Activated naive CD8-positive, alpha-beta T cell treated with anti-CD3 and anti-CD28 coated beads for 36 hours (primary cell): ENCODE measurements at regions not wholly inside any gene's neighbourhood (a gene's known extent, or its start where the extent isn't known, plus 50 kb on each side); places are given as distances from the start of the nearest gene placed in this dataset.

ENCODE experiments used
- DNase-seq: peaks from one replicate; pipeline ENCODE4 v3.0.0; 2021
- H3K27ac Mint-ChIP-seq: one replicate; pipeline ENCODE4 v1.8.0; 2022; ENCODE audit warnings: mild to moderate bottlenecking, moderate library complexity, mixed read lengths
- H3K27me3 Mint-ChIP-seq: one replicate; pipeline ENCODE4 v1.8.0; 2022; ENCODE audit warnings: mild to moderate bottlenecking, mixed read lengths
- H3K36me3 Mint-ChIP-seq: one replicate; pipeline ENCODE4 v1.8.0; 2021; ENCODE audit warnings: mild to moderate bottlenecking, mixed read lengths
- H3K4me1 Mint-ChIP-seq: one replicate; pipeline ENCODE4 v1.8.0; 2021; ENCODE audit warnings: mixed read lengths
- H3K4me3 Mint-ChIP-seq: one replicate; pipeline ENCODE4 v1.8.0; 2022; ENCODE audit warnings: mild to moderate bottlenecking, moderate library complexity, mixed read lengths
- H3K9me3 Mint-ChIP-seq: one replicate; pipeline ENCODE4 v1.8.0; 2022; ENCODE audit warnings: mixed read lengths

DNA sequence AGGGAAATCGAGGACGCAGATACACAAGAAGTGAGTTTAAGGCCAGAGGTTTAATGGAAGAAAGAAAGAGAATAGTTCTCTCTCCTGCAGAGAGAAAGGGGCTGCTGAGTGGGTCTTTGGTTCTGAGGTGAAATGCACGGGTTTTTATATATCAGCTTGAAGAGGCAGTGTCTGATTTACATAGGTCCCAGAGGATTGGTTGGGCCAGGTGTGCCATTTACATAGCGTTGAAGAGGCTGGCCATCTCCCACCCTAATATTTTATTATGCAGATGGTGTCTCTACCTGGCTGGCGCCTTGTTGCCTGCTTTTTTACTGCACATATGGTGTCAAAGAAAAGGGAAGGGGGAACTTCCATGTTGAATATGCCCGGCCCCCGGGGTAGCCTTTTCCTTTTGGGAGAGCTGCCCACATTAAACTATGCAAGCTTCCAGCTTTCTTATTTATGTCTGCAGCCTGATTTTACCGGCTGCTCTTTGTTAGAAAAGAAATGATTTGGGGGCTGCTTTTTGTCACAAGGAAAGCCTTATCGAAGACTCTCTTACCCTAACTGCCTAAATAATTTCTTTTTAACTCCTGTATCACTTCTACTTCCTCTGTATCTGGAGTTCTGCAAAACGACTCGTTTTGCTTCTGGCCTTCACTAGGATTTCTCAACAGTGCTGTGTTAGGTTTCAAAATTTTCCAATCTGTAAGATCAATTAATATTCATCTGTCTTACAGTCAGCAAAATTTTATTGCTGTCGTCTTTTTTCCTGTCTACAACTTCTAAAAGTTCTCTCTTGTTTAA, 268.5 kb downstream of the B3GLCT start:
- DNase-seq = no peak
- no peak overlapping the region for H3K4me3 Mint-ChIP-seq
- H3K4me1 Mint-ChIP-seq = no peaks in the 10 kb centered on the region
- H3K36me3 Mint-ChIP-seq = no peaks in the 10 kb centered on the region
- H3K27ac Mint-ChIP-seq = no peak overlapping the region
- no peaks in the 10 kb centered on the region for H3K9me3 Mint-ChIP-seq
- peaks cover 6% of the 10 kb centered on the region for H3K27me3 Mint-ChIP-seq

DNA sequence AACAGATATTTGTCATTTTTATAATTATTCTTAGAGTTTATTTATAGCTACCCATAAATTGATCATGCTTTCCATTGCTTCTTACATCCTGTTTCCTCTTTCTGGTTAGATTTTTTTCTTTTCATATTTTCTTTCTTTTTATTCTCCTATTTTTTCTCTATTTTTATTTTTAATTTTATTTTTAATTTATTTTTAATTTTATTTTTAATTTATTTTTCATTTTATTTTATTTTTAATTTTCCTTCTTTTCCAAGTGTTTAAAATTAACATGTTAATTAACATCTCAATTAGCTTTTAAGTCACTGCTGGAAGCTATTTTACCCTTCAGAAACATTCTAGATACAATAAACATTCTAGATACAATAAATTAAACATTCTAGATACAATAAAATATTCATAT, 269.6 kb downstream of the B3GLCT start:
- no peak for DNase-seq

DNA sequence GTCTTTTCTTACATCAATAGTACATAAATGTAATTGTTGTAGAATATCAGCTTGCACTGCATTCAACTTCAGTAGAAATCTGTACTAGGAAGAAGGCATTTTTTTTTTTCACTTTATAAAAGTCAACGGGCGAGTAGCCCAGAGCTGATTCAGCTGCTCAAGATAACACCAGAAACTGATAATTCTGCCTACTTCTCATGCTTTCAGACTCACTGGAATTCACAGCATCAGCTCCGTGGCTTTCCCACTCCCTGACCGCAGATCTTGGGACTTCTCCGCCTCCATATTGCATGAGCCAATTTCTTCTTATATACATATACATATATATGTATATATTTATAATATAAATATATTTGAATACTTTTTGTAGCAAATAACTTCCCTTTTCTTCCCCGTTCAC, 263.1 kb upstream of the RXFP2 start:
- Mint-ChIP-seq H3K27me3 (peaks cover 3% of the 10 kb centered on the region), H3K9me3 (no peaks in the 10 kb centered on the region), H3K4me1 (no peaks in the 10 kb centered on the region), H3K27ac (no peak overlapping the region), H3K4me3 (no peak overlapping the region), H3K36me3 (no peaks in the 10 kb centered on the region)
- no peak for DNase-seq

More for the DNA sequence above, 269.6 kb downstream of the B3GLCT start:
- H3K27me3 Mint-ChIP-seq = peaks cover 6% of the 10 kb centered on the region
- H3K4me3 Mint-ChIP-seq = no peak overlapping the region
- no peaks in the 10 kb centered on the region for H3K9me3 Mint-ChIP-seq
- H3K4me1 Mint-ChIP-seq = no peaks in the 10 kb centered on the region
- no peaks in the 10 kb centered on the region for H3K36me3 Mint-ChIP-seq
- no peak overlapping the region for H3K27ac Mint-ChIP-seq

DNA sequence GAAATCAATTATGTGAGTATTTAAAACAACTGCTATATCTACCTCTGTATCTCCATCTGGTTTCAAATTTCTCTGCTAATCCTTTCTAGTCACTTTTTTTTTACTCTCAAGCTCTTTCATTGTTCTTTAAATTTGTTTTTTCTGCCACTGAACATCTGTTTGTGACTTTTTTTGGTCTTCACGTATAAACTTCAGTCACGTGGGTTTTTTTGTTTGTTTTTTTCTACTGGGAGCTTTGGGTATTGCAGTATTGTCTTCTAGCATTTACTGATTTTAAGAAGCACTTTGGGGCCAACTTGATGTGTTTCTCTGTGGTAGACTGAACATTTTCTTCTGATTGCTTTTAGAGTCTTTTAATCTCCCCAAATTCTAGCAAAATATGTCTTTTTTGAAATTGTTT, 262.6 kb upstream of the RXFP2 start:
- H3K4me1 Mint-ChIP-seq = no peaks in the 10 kb centered on the region
- no peak overlapping the region for H3K4me3 Mint-ChIP-seq
- no peak overlapping the region for H3K27ac Mint-ChIP-seq
- H3K36me3 Mint-ChIP-seq = no peaks in the 10 kb centered on the region
- peaks cover 3% of the 10 kb centered on the region for H3K27me3 Mint-ChIP-seq
- H3K9me3 Mint-ChIP-seq = no peaks in the 10 kb centered on the region
- no peak for DNase-seq

DNA sequence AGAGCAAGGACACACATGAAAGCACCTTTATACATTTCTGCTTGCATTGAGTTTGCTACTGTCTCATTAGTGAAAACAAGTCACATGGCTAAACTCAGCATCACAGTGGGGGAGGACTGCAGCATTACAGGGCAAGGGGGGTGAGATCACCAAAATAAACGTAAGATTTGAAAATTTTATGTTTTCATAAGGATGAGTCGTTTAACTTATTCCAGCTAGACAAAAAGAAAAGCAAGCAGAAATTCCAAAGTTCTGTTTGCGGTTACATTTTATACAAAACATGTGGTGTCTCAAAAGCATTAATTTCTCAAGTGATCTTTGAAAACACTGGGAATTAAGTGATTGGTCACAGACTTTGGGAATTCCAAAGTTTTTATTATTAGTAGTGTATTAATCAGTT, 261.4 kb upstream of the RXFP2 start:
- Mint-ChIP-seq H3K27ac (no peak overlapping the region), H3K36me3 (no peaks in the 10 kb centered on the region), H3K4me1 (no peaks in the 10 kb centered on the region), H3K4me3 (no peak overlapping the region), H3K27me3 (peaks cover 3% of the 10 kb centered on the region), H3K9me3 (no peaks in the 10 kb centered on the region)
- DNase-seq = no peak

DNA sequence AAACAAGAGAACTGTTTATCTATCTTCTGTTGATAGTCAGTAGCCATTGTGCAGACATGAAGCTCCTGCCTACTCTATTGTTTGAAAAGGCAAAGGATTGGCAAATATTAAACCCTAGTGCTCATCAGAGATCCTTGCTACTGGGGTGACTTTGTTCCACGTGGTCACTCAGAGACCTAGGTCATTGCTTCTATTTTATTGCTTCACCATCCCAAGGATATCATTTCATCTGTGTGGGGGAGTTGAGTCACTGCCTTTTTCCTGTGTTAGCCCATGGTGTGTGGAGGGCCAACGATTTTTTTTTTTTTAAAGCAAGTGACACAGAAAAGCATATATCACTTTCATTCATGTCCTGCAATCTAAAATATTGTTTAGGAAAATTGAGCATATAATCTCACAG, 254.1 kb upstream of the RXFP2 start:
- Mint-ChIP-seq H3K27me3 (peaks cover 6% of the 10 kb centered on the region), H3K27ac (no peak overlapping the region)
- DNase-seq = no peak

DNA sequence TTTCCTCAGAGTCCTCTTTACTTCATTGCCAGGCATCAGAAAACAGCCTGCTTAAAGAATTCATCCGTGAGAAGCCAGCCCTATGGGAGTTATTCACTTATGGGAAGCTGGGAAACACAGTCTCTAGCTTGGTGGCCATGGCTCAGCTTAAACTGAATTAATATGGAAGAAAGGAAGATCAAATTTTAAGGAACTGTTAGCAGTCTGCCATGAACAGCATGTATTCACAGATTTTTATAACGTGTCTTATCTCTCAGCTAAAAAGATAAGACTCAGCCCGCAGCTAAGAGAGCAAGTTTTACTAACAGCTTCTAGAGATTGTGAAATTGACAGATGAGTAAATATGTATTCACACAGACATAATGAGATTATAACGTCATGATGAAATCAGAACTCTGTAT, 253.7 kb upstream of the RXFP2 start:
- H3K36me3 Mint-ChIP-seq = no peaks in the 10 kb centered on the region
- H3K4me1 Mint-ChIP-seq = no peaks in the 10 kb centered on the region
- H3K4me3 Mint-ChIP-seq = no peak overlapping the region
- H3K9me3 Mint-ChIP-seq = no peaks in the 10 kb centered on the region
- DNase-seq = no peak
- peaks cover 7% of the 10 kb centered on the region for H3K27me3 Mint-ChIP-seq
- no peak overlapping the region for H3K27ac Mint-ChIP-seq

More for the DNA sequence above, 254.1 kb upstream of the RXFP2 start:
- Mint-ChIP-seq H3K36me3 (no peaks in the 10 kb centered on the region), H3K4me3 (no peak overlapping the region), H3K9me3 (no peaks in the 10 kb centered on the region), H3K4me1 (no peaks in the 10 kb centered on the region)

DNA sequence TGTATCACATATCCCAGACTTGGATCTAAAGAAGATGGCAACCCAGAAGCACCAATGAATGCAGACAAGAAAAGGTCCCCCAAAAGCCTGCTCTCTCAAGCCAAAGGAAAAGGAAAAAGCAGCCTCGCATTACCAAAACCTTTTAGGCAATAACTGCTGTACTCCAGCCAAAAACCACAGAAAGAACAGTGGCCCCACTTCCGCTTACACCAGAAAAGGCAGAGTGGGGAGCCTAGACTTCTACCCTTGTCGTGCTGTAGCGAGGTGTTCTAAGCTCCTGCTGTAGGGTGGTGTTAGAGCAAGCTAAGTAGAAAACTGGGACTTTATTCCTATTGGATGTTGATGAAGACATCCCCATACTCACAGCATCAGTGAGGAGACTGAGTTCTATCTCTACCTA, 244.0 kb upstream of the RXFP2 start:
- Mint-ChIP-seq H3K27ac (no peak overlapping the region), H3K4me3 (no peak overlapping the region), H3K36me3 (peaks cover 1% of the 10 kb centered on the region), H3K4me1 (no peaks in the 10 kb centered on the region), H3K27me3 (peaks cover 7% of the 10 kb centered on the region), H3K9me3 (peaks cover 15% of the 10 kb centered on the region)
- no peak for DNase-seq

DNA sequence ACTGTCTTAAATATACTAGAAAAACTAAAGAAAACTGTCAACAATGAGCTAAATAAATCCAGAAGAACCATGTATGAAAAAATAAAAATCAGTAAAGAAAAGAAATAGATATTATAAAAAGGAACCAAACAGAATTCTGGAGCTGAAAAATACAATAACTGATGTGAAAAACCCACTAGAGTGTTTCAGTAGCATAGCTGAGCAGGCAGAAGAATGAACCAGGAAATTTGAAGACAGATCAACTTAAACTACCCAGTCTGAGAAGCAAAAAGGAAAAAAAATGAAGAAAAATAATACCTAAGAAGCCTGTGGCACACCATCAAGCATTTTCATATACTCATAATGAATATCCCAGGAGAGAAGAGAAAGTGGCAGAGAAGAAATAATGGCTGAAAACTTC, 240.1 kb upstream of the RXFP2 start:
- Mint-ChIP-seq H3K4me1 (no peaks in the 10 kb centered on the region), H3K4me3 (no peak overlapping the region), H3K27ac (no peak overlapping the region), H3K9me3 (peaks cover 19% of the 10 kb centered on the region), H3K36me3 (peaks cover 1% of the 10 kb centered on the region), H3K27me3 (no peaks in the 10 kb centered on the region)
- DNase-seq = no peak

DNA sequence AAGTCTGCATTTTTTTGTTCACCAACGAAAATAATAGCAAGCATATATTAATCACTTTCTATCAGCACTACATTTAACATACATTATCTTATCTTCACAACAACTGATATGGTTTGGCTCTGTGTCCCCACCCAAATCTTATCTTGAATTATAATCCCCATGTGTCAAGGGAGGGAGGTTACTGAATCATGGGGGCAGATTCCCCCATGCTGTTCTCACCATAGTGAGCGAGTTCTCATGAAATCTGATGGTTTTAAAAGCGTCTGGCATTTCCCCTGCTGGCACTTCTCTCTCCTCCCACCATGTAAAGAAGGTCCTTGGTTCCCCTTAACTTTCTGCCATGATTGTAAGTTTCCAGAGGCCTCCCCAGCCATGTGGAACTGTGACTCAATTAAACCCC, 235.7 kb upstream of the RXFP2 start:
- Mint-ChIP-seq H3K36me3 (no peaks in the 10 kb centered on the region), H3K4me1 (no peaks in the 10 kb centered on the region), H3K27me3 (no peaks in the 10 kb centered on the region), H3K9me3 (peaks cover 12% of the 10 kb centered on the region), H3K27ac (no peak overlapping the region), H3K4me3 (no peak overlapping the region)
- DNase-seq = no peak

DNA sequence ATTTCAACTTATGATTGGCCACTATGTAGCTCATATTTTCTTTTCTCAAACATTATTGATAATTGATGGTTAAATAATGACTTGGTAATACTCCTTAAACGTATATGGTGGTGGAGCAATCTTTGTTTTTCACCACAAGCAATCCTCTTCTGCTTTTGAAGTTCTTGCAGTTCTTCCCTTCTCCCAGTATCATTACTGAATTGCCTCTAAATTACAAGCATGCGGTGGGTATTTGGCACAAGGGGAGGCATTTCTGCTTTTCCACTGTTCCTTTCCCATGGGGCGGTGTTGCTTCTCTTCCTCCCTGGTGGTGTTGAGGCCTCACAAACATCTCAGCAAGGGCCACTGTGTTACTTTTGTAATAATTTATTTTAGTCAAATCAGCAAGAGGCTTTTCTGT, 234.4 kb upstream of the RXFP2 start:
- no peak overlapping the region for H3K4me3 Mint-ChIP-seq

DNA sequence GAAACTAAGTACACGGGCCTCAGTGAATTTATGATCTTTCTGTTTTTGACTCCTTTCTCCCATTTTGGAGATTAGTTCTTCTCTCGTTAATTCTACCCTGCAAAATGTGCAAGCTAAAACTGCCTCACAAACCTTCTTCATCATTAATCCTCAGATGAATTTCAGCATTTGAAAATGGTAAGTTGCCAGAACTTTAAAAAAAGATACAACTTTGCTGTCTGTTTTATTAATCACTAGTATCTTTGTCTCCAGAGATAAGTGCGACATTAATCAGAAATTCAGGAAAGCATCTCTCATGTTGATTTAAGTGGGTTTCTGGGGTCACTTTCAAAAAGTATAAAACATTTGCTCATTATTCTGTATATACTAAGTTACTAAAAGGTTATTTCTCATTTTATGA, 227.0 kb upstream of the RXFP2 start:
- Mint-ChIP-seq H3K4me1 (no peaks in the 10 kb centered on the region), H3K4me3 (no peak overlapping the region), H3K9me3 (no peaks in the 10 kb centered on the region), H3K36me3 (no peaks in the 10 kb centered on the region), H3K27me3 (peaks cover 8% of the 10 kb centered on the region), H3K27ac (no peak overlapping the region)
- no peak for DNase-seq

More for the DNA sequence above, 234.4 kb upstream of the RXFP2 start:
- no peak overlapping the region for H3K27ac Mint-ChIP-seq
- DNase-seq = no peak
- H3K4me1 Mint-ChIP-seq = no peaks in the 10 kb centered on the region
- peaks cover 5% of the 10 kb centered on the region for H3K9me3 Mint-ChIP-seq
- H3K36me3 Mint-ChIP-seq = no peaks in the 10 kb centered on the region
- peaks cover 2% of the 10 kb centered on the region for H3K27me3 Mint-ChIP-seq

DNA sequence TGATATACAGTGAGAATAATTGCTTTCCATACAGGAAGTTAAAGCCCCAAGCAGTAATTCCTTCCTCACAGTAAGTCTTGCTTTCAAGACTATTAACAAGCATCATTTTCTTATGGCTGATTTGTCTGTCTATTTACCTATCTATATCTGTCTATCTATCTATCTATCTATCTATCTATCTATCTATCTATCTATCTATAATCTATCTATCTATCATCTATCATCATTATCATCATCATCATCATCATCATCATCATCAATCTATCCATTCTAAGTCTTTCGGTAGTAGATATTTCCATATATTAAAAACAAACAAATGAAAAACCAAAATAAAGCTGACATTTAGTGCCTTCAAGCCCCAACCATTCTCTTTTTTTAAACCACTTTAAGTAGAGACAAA, 224.4 kb upstream of the RXFP2 start:
- no peaks in the 10 kb centered on the region for H3K4me1 Mint-ChIP-seq
- H3K4me3 Mint-ChIP-seq = no peak overlapping the region
- H3K36me3 Mint-ChIP-seq = no peaks in the 10 kb centered on the region
- H3K9me3 Mint-ChIP-seq = no peaks in the 10 kb centered on the region
- DNase-seq = no peak
- H3K27ac Mint-ChIP-seq = no peak overlapping the region
- peaks cover 6% of the 10 kb centered on the region for H3K27me3 Mint-ChIP-seq

DNA sequence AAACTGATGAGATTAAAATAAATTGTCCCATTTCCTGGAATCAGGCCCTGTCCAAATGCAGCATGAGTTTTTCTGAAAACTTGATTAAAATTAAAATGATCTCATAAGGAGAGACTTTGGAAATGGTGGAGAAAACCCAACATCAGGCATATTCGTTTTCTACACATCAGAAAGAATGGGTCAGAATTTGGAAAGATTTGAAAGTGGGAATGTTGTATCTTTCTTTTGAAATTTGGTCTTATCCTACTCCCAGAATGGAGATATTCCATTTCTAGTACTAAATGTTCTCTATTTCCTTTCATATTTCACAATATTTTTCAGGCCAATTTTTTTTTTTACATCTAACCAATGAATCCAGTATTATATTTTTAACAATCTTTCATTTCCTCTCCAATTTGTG, 223.9 kb upstream of the RXFP2 start:
- Mint-ChIP-seq H3K4me1 (no peaks in the 10 kb centered on the region), H3K4me3 (no peak overlapping the region), H3K9me3 (no peaks in the 10 kb centered on the region), H3K36me3 (no peaks in the 10 kb centered on the region), H3K27ac (no peak overlapping the region), H3K27me3 (peaks cover 3% of the 10 kb centered on the region)
- no peak for DNase-seq

DNA sequence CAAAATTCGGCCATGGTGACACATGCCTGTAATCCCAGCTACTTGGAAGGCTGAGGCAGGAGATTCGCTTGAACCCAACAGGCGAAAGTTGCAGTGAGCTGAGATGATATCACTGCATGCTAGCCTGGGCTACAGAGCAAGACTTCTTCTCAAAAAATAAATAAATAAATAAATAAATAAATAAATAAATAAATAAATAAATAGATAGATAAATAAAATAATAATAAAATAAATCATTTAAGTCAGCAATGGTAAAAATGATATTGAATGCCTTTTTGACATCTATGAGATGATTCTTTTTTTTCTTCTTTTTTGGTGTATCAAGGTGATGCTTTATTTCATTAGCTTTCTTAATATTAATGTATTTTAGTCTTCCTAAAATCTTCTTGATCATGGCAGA, 221.7 kb upstream of the RXFP2 start:
- DNase-seq = no peak
- H3K9me3 Mint-ChIP-seq = no peaks in the 10 kb centered on the region
- no peak overlapping the region for H3K4me3 Mint-ChIP-seq
- no peaks in the 10 kb centered on the region for H3K36me3 Mint-ChIP-seq
- H3K27me3 Mint-ChIP-seq = peaks cover 6% of the 10 kb centered on the region
- H3K4me1 Mint-ChIP-seq = no peaks in the 10 kb centered on the region
- no peak overlapping the region for H3K27ac Mint-ChIP-seq

DNA sequence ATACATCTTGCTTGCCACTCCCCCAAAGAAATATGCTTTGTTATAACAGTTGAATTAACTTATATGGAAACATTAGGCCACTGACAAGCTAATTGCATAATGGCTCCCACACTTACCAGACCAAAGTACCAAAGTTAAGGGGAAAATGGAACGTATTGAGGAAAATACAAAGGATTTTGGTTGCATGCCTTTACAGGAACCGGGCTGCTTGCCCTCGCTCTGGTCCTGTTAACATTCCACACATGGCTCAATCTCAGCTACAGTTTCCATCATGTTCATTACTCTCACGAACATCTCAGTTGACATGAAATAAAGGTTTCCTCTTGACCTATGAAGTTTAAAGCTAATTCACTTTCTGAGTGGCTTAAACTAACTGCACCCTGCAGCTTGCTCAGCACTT, 220.7 kb upstream of the RXFP2 start:
- Mint-ChIP-seq H3K4me1 (no peaks in the 10 kb centered on the region), H3K9me3 (no peaks in the 10 kb centered on the region), H3K27me3 (peaks cover 6% of the 10 kb centered on the region), H3K27ac (no peak overlapping the region), H3K4me3 (no peak overlapping the region), H3K36me3 (no peaks in the 10 kb centered on the region)
- no peak for DNase-seq
